Caco-2 (cell line): ENCODE measurements at regions not wholly inside any gene's neighbourhood (a gene's known extent, or its start where the extent isn't known, plus 50 kb on each side); places are given as distances from the start of the nearest gene placed in this dataset.

ENCODE experiments used
- BruUV-seq: library from RNA; stranded (reverse); fragments of 400-500 nt; replicated peaks from 2 replicates; lab custom pipeline; 2021; lab: Mats Ljungman, UMichigan
- CTCF ChIA-PET: fragments of 300-600 bp; sonication (Branson Sonifier 250); formaldehyde crosslinking; loops from one replicate; lab custom pipeline; 2022; ENCODE audit warnings: antibody characterized with exemption; lab: Charles Lee
- POLR2A ChIA-PET: fragments of 300-600 bp; sonication (Branson Sonifier 250); formaldehyde crosslinking; loops from one replicate; lab custom pipeline; 2022; ENCODE audit warnings: antibody characterized with exemption; lab: Charles Lee
- DNase-seq, 2 experiments: peaks; one replicate each; pipeline versions ENCODE4 v3.0.0 to v3.0.0-alpha.2; 2020 to 2022
- H3K27me3 ChIP-seq: replicated peaks from 2 replicates; pipeline ENCODE4 v1.6.0; 2011; ENCODE audit warnings: low read length; ENCODE audit not compliant: control insufficient read depth, insufficient read depth
- H3K36me3 ChIP-seq: 2 replicates; pipeline ENCODE4 v1.5.1; 2011; ENCODE audit warnings: low read length; ENCODE audit not compliant: control insufficient read depth, insufficient read depth
- H3K4me1 ChIP-seq: fragments of 250-450 bp; sonication (Bioruptor Pico); 2 replicates; pipeline ENCODE4 v1.5.1; 2020; ENCODE audit warnings: mild to moderate bottlenecking
- H3K4me3 ChIP-seq: 2 replicates; pipeline ENCODE4 v1.5.1; 2011; ENCODE audit warnings: low read depth, mild to moderate bottlenecking, control low read depth, low read length
- H3K9me3 ChIP-seq: fragments of 250-450 bp; sonication (Bioruptor Pico); 2 replicates; pipeline ENCODE4 v1.5.1; 2020; ENCODE audit warnings: mild to moderate bottlenecking, moderate library complexity
- H3K27ac Mint-ChIP-seq: one replicate; pipeline ENCODE4 v1.8.0; 2022; ENCODE audit warnings: mixed read lengths; ENCODE audit not compliant: unreplicated experiment
- H3K27me3 Mint-ChIP-seq: one replicate; pipeline ENCODE4 v1.8.0; 2022; ENCODE audit warnings: mixed read lengths; ENCODE audit not compliant: insufficient read depth, unreplicated experiment
- H3K36me3 Mint-ChIP-seq: one replicate; pipeline ENCODE4 v1.8.0; 2022; ENCODE audit warnings: mild to moderate bottlenecking, mixed read lengths; ENCODE audit not compliant: insufficient read depth, unreplicated experiment
- H3K4me1 Mint-ChIP-seq: one replicate; pipeline ENCODE4 v1.8.0; 2022; ENCODE audit warnings: low read depth, mixed read lengths; ENCODE audit not compliant: unreplicated experiment
- H3K4me3 Mint-ChIP-seq: one replicate; pipeline ENCODE4 v1.8.0; 2022; ENCODE audit warnings: mild to moderate bottlenecking, moderate library complexity, mixed read lengths; ENCODE audit not compliant: unreplicated experiment
- H3K9me3 Mint-ChIP-seq: one replicate; pipeline ENCODE4 v1.8.0; 2022; ENCODE audit warnings: mixed read lengths; ENCODE audit not compliant: unreplicated experiment
- intact Hi-C: fragments of 100-400 bp; cut with micrococcal nuclease; formaldehyde crosslinking; loops from one replicate; pipeline ENCODE4 v1.10.0; 2022; ENCODE audit not compliant: unreplicated experiment
- TF ChIP-seq, protein P1 (sequence below), 2 experiments: fragments of 200-600 bp in 1 of 2; IDR thresholded peaks; 1 replicate in 1 of 2; 2 replicates in 1 of 2; pipeline versions ENCODE4 v1.5.1 to v1.8.0; 2011 to 2022; ENCODE audit warnings: antibody characterized with exemption in 1 of 2, control low read depth in 1 of 2, inconsistent platforms in 1 of 2, low read depth in 1 of 2, low read length in 1 of 2, mild to moderate bottlenecking in 1 of 2, moderate library complexity in 1 of 2; ENCODE audit not compliant: insufficient read depth in 1 of 2, severe bottlenecking in 1 of 2, unreplicated experiment in 1 of 2

DNA sequence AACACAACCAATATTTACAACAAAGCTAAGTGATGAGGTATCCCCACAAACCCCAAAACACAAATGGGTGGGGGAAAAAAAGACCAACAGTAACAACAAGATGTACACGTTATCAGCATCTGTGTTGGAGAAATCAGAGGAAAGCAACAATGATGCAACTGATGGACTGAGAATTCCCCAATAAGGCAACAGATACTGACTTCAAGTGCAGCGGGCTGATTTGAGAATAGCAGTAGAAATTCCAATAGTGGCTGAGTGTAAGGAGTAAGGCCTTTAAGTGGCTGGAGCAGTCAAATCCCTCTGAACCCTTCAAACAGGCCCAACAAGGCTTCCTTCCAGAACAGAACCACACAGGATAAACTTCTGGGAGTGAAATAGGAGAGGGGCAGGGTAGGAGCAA lies 97.6 kb downstream of the TM2D1 start:
- CTCF ChIA-PET: no interaction called here
- Mint-ChIP-seq H3K27me3 (peaks cover 2% of the 10 kb centered on the region), H3K27ac (no peak overlapping the region), H3K9me3 (no peaks in the 10 kb centered on the region), H3K36me3 (no peaks in the 10 kb centered on the region), H3K4me1 (no peaks in the 10 kb centered on the region), H3K4me3 (no peak overlapping the region)
- H3K9me3 ChIP-seq: no peaks in the 10 kb centered on the region
- POLR2A ChIA-PET: no interaction called here
- no TSS peak for BruUV-seq
- no peak overlapping the region for H3K4me3 ChIP-seq
- H3K36me3 ChIP-seq: no peaks in the 10 kb centered on the region
- intact Hi-C loops: no loop called here
- no peaks in the 10 kb centered on the region for H3K27me3 ChIP-seq
- TF ChIP-seq, protein P1, sequence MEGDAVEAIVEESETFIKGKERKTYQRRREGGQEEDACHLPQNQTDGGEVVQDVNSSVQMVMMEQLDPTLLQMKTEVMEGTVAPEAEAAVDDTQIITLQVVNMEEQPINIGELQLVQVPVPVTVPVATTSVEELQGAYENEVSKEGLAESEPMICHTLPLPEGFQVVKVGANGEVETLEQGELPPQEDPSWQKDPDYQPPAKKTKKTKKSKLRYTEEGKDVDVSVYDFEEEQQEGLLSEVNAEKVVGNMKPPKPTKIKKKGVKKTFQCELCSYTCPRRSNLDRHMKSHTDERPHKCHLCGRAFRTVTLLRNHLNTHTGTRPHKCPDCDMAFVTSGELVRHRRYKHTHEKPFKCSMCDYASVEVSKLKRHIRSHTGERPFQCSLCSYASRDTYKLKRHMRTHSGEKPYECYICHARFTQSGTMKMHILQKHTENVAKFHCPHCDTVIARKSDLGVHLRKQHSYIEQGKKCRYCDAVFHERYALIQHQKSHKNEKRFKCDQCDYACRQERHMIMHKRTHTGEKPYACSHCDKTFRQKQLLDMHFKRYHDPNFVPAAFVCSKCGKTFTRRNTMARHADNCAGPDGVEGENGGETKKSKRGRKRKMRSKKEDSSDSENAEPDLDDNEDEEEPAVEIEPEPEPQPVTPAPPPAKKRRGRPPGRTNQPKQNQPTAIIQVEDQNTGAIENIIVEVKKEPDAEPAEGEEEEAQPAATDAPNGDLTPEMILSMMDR (IDR thresholded peaks at IDR 0.05; ENCODE audit: insufficient read depth in 1 of 2, low read depth in 1 of 2, low read length in 1 of 2, severe bottlenecking in 1 of 2, unreplicated experiment in 1 of 2): no peak
- no peak for DNase-seq
- no peaks in the 10 kb centered on the region for H3K4me1 ChIP-seq

DNA sequence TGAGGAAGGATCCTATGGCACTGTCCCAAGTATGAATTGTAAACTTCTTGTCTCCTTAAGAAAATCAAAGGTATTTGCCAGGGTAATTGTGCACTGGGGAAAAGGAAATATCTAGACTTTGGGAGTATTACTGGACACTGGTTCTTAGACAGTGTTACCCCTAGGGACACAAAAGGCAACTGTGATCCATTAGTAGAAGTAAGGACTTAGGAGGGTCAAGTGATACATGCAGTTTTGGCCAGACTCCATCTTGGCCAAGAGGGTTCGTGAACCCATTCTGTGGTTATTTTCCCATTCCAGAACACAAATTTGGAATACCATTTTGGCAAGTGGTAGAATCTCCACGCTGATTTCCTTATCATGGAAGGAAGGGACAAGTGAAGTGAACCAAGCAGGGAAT lies 98.1 kb downstream of the TM2D1 start:
- no peaks in the 10 kb centered on the region for H3K4me1 ChIP-seq
- ChIA-PET POLR2A (no interaction called here), CTCF (no interaction called here)
- H3K4me3 Mint-ChIP-seq: no peak overlapping the region
- H3K4me3 ChIP-seq: no peak overlapping the region
- no TSS peak for BruUV-seq
- no peak for DNase-seq
- no peaks in the 10 kb centered on the region for H3K27me3 ChIP-seq
- no peaks in the 10 kb centered on the region for H3K36me3 ChIP-seq
- TF ChIP-seq, protein P1 (IDR thresholded peaks at IDR 0.05; ENCODE audit: insufficient read depth in 1 of 2, low read depth in 1 of 2, low read length in 1 of 2, severe bottlenecking in 1 of 2, unreplicated experiment in 1 of 2): no peak
- no peaks in the 10 kb centered on the region for H3K36me3 Mint-ChIP-seq
- H3K9me3 ChIP-seq: no peaks in the 10 kb centered on the region
- intact Hi-C loops: no loop called here
- H3K27me3 Mint-ChIP-seq: peaks cover 2% of the 10 kb centered on the region
- no peaks in the 10 kb centered on the region for H3K4me1 Mint-ChIP-seq
- no peak overlapping the region for H3K27ac Mint-ChIP-seq
- H3K9me3 Mint-ChIP-seq: no peaks in the 10 kb centered on the region

DNA sequence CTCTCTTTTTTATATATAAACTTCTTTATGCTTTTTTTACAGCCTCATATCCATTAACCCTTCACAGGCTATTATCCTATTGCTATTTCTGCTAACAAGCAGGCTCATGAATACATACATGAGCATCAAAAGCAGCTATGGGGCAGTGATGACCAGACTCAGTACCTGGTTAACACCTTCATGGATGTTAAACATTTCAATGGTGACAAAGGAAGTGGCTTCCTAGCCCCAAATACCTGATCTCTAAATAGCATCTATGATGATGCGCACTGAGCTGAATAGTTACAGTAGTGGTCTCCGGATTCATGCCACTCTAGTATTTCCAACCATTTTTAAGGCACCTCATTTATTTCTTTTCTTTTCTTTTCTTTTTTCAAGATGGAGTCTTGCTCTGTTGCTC lies 101.1 kb downstream of the TM2D1 start:
- no peaks in the 10 kb centered on the region for H3K36me3 Mint-ChIP-seq
- CTCF ChIA-PET: no interaction called here
- peaks cover 2% of the 10 kb centered on the region for H3K27me3 Mint-ChIP-seq
- no TSS peak for BruUV-seq
- TF ChIP-seq, protein P1 (IDR thresholded peaks at IDR 0.05; ENCODE audit: insufficient read depth in 1 of 2, low read depth in 1 of 2, low read length in 1 of 2, severe bottlenecking in 1 of 2, unreplicated experiment in 1 of 2): no peak
- intact Hi-C loops: no loop called here
- Histone ChIP-seq H3K4me1 (no peaks in the 10 kb centered on the region), H3K9me3 (no peaks in the 10 kb centered on the region), H3K36me3 (no peaks in the 10 kb centered on the region), H3K27me3 (no peaks in the 10 kb centered on the region), H3K4me3 (no peak overlapping the region)
- no peaks in the 10 kb centered on the region for H3K9me3 Mint-ChIP-seq
- no peaks in the 10 kb centered on the region for H3K4me1 Mint-ChIP-seq
- POLR2A ChIA-PET: no interaction called here
- H3K4me3 Mint-ChIP-seq: no peak overlapping the region
- no peak for DNase-seq
- H3K27ac Mint-ChIP-seq: no peak overlapping the region
